ENCODE measurements at regions not wholly inside any gene's neighbourhood (a gene's known extent, or its start where the extent isn't known, plus 50 kb on each side); places are given as distances from the start of the nearest gene placed in this dataset.
"Not testable (repeated sequence)": the region's sequence is repeated elsewhere in the genome, so short reads cannot be mapped to it uniquely, and the experiment has no call there.

DNA sequence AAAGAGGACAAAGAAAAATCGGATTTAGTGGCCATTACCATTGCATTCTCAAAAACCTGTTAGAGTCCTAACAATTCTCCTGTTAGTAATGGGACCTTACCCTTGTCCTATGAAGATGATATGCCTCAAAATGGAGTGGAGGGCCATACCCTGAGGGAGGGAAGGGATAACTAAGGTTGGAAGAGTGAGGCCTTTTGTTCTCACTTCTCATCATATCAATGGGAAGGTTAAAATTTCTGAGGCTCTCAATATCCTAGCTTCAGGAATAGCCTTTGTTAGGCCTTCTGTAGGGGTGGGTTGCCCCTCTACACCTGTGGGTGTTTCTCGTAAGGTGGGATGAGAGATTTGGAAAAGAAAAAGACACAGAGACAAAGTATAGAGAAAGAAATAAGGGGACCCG lies 109.4 kb upstream of the SGIP1 start:
- peaks cover 16% of the 10 kb centered on the region for H3K4me1 Mint-ChIP-seq (ENCODE audit: low read depth)

DNA sequence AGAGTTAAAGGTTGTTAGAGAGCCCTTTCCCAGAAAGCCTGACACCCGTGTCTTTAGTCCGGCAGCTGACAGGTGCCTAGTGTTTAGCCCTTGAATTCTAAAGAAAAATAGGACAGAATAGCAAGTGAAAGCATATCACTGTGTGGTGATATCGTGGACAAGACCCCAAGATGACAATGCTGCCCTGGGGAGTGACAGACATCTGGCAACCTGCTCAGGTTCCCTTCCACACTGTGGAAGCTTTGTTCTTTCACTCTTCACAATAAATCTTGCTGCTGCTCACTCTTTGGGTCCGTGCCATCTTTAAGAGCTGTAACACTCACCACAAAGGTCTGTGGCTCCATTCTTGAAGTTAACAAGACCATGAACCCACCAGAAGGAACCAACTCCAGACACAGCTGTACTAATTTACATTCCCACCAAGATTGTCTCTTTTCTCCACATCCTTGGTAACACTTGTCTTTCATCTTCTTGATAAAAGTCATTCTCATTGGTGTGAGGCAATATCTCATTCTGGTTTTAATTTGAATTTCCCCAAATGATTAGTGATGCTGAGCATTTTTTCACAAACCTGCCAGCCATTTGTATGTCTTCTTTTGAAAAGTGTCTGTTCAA lies 107.6 kb upstream of the SGIP1 start:
- H3K27ac Mint-ChIP-seq = peak overlapping the region; percentile 16
- H3K36me3 Mint-ChIP-seq (ENCODE audit: low read depth) = peaks cover 22% of the 10 kb centered on the region
- H3K9me3 Mint-ChIP-seq = peaks cover 23% of the 10 kb centered on the region
- peaks cover 16% of the 10 kb centered on the region for H3K4me1 Mint-ChIP-seq (ENCODE audit: low read depth)
- H3K4me3 Mint-ChIP-seq = peak overlapping the region; percentile 48
- H3K27me3 Mint-ChIP-seq = no peaks in the 10 kb centered on the region

More for the DNA sequence above, 109.4 kb upstream of the SGIP1 start:
- Mint-ChIP-seq H3K36me3 (ENCODE audit: low read depth) (peaks cover 13% of the 10 kb centered on the region), H3K9me3 (peaks cover 12% of the 10 kb centered on the region)
- H3K4me3 Mint-ChIP-seq, H3K27me3 Mint-ChIP-seq, H3K27ac Mint-ChIP-seq: not testable (repeated sequence)

DNA sequence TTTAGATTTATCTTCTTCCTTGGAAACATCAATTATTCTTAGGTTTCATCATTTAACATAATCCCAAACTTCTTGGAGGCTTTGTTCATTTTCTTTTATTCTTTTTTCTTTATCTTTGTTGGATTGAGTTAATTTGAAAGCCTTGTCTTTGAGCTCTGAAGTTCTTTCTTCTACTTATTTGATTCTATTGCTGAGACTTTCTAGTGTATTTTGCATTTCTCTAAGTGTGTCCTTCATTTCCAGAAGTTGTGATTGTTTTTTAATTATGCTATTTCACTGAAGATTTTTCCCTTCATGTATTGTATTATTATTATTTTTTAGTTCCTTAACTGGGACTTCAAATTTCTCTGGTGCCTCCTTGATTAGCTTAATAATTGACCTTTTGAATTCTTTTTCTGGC lies 103.1 kb upstream of the SGIP1 start:
- H3K4me3 Mint-ChIP-seq, H3K27me3 Mint-ChIP-seq, H3K27ac Mint-ChIP-seq: not testable (repeated sequence)
- Mint-ChIP-seq H3K9me3 (peaks cover 31% of the 10 kb centered on the region), H3K36me3 (ENCODE audit: low read depth) (peaks cover 22% of the 10 kb centered on the region), H3K4me1 (ENCODE audit: low read depth) (peaks cover 19% of the 10 kb centered on the region)

DNA sequence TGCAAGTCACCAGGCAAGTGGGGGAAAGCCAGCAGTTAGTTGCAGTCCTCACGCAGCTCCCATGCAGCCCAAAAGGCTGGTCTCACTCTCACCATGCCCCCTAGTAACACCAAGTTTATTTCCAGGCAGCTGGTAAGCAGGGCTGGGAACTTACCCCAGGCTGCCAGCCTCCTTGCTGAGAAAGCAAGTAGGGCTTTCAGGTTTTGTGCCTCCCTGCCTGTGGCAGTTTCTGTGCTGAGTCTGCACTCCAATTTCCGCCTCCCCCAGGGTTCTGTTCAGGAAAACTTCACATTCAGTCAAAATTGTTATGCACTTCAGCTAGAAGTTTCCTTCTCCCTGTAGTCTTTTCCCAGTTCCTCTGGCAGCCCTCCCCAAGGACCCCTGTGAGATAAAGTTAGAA lies 102.0 kb upstream of the SGIP1 start:
- peaks cover 22% of the 10 kb centered on the region for H3K36me3 Mint-ChIP-seq (ENCODE audit: low read depth)
- H3K27me3 Mint-ChIP-seq = no peaks in the 10 kb centered on the region
- H3K9me3 Mint-ChIP-seq = peaks cover 31% of the 10 kb centered on the region
- no peak overlapping the region for H3K27ac Mint-ChIP-seq
- no peak overlapping the region for H3K4me3 Mint-ChIP-seq
- peaks cover 20% of the 10 kb centered on the region for H3K4me1 Mint-ChIP-seq (ENCODE audit: low read depth)

DNA sequence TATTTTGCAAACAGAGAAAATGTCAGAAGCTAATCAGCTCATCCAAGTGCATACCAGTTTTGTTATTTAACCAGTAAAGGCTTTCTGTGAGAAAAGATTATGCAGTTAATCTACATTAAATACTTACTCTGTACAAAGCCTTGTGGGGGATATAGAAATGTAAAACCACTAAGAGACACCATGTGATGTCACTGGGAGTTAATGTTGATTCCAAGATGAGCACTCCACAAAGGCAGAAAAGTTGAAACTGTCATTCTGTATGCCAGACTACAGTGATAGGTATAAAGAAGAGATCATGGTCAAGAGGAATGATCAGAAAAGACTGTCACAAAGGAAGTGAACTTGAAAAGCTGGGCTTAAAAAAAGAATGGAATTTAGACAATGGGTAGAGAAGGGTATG lies 100.3 kb upstream of the SGIP1 start:
- H3K4me3 Mint-ChIP-seq = no peak overlapping the region
- H3K27ac Mint-ChIP-seq = no peak overlapping the region
- H3K4me1 Mint-ChIP-seq (ENCODE audit: low read depth) = peaks cover 30% of the 10 kb centered on the region
- peaks cover 27% of the 10 kb centered on the region for H3K9me3 Mint-ChIP-seq
- H3K36me3 Mint-ChIP-seq (ENCODE audit: low read depth) = peaks cover 13% of the 10 kb centered on the region
- no peaks in the 10 kb centered on the region for H3K27me3 Mint-ChIP-seq

DNA sequence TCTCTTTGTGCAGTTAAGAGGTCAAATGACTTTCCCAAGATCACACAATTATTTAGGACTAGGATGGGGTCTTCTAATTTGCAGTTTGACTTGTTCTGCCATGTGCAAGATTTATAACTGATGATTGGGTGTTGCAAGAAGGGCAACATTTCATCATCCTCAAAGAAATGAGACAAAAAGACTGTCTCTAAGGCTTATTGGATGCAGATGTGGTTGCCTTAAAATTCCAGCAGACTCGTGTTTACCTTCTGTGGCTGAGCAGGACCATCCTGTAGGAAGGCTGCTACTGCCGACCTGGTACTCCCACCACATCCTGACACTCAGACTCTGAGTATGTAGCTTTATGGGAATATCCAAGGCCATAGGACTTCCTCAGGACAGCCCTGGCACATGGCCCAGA lies 99.9 kb upstream of the SGIP1 start:
- no peak overlapping the region for H3K27ac Mint-ChIP-seq
- H3K9me3 Mint-ChIP-seq = peaks cover 22% of the 10 kb centered on the region
- peaks cover 10% of the 10 kb centered on the region for H3K36me3 Mint-ChIP-seq (ENCODE audit: low read depth)
- no peak overlapping the region for H3K4me3 Mint-ChIP-seq
- no peaks in the 10 kb centered on the region for H3K27me3 Mint-ChIP-seq
- peaks cover 35% of the 10 kb centered on the region for H3K4me1 Mint-ChIP-seq (ENCODE audit: low read depth)

DNA sequence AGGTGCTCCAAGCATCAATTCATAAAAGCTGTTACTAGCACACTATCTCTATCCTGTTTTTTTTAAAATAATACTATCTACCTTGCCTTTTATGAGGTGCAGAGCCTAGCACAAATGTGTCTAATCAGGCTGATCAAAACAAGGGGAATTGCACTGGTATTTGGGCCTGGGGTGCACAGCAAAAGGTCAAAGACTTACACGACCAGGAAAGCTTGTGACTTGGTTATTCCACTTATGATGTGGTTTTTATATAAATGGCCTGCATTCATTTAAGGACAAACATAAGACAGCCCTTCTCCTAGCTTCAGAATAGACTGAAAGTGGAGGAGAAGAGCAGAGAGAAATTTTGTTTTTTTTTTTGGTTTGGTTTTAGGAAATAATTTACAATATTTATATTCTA lies 98.4 kb upstream of the SGIP1 start:
- Mint-ChIP-seq H3K9me3 (peaks cover 15% of the 10 kb centered on the region), H3K36me3 (ENCODE audit: low read depth) (peaks cover 4% of the 10 kb centered on the region), H3K27ac (no peak overlapping the region), H3K4me3 (no peak overlapping the region), H3K27me3 (no peaks in the 10 kb centered on the region), H3K4me1 (ENCODE audit: low read depth) (peaks cover 47% of the 10 kb centered on the region)

DNA sequence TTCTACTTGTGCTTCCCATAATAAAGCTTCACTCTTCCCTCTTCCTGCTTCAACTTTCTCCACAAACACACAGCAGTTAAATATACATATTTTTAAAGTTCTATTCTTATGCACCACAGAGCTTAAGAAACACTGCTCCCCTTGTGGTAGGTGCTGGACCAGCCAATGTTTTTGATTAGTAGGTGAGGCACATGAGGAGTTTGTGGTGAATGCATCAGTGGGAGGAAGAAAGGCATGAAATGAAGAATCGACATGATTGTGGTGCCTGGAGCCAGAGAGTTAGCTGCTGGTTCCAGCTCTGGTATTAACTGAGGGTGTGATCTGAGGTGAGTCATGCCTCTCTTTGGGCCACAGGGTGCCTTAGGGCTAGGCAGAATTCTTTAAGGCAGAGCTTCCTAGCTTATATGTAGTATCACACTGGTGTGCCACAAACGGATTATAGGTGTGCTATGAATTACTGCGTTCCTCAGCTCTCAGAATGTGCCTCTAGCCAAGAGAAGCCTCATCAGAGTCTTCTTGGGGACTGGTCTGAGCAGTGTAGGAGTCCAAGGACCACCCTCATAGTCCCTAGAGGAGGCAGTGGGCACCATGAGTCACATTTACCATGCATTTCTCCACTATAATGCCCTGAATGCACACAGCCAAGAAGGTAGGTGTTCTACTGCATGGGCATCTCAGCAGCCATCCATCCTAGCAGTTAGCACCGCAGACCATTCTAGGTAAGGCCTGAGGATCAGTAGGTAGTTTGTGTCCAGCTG lies 97.4 kb upstream of the SGIP1 start:
- peaks cover 47% of the 10 kb centered on the region for H3K4me1 Mint-ChIP-seq (ENCODE audit: low read depth)
- no peaks in the 10 kb centered on the region for H3K36me3 Mint-ChIP-seq (ENCODE audit: low read depth)
- no peaks in the 10 kb centered on the region for H3K27me3 Mint-ChIP-seq
- H3K27ac Mint-ChIP-seq = peak overlapping the region; percentile 34
- H3K9me3 Mint-ChIP-seq = peaks cover 6% of the 10 kb centered on the region
- no peak overlapping the region for H3K4me3 Mint-ChIP-seq

DNA sequence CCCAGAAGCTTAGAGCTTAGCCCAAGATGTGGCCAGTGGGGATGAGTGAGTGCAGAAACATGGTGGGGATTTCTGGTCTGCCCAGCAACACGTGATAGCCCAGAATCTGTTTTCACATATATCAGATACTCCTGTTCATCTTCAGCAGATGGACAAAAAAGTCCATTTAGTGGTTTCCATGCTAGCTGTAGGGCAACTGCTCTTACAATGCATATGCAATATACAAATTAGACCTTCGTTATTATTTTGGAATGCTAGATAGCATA lies 96.9 kb upstream of the SGIP1 start:
- H3K4me1 Mint-ChIP-seq (ENCODE audit: low read depth) = peaks cover 47% of the 10 kb centered on the region
- peaks cover 5% of the 10 kb centered on the region for H3K9me3 Mint-ChIP-seq
- no peak overlapping the region for H3K4me3 Mint-ChIP-seq
- H3K36me3 Mint-ChIP-seq (ENCODE audit: low read depth) = no peaks in the 10 kb centered on the region
- no peaks in the 10 kb centered on the region for H3K27me3 Mint-ChIP-seq
- peak overlapping the region; percentile 34 for H3K27ac Mint-ChIP-seq

DNA sequence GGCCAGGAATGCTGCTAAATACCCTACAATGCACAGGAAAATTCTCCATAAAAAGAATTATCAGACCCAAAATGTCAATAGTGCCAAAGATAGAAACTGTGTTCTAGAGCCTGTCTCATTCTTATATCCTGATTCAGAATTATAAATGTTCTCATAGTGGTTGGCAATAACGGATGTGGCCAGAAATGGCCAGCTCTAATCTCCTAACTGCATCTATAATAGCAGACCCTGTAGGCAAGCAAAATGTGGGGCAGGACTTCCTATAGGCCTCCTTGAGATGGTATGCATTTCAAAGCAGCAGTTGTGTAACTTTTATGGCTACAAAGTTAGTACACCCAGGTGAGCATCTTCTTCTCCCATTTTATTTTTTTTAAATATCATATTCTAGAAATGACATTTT lies 95.9 kb upstream of the SGIP1 start:
- Mint-ChIP-seq H3K36me3 (ENCODE audit: low read depth) (no peaks in the 10 kb centered on the region), H3K27ac (peak overlapping the region; percentile 63)

DNA sequence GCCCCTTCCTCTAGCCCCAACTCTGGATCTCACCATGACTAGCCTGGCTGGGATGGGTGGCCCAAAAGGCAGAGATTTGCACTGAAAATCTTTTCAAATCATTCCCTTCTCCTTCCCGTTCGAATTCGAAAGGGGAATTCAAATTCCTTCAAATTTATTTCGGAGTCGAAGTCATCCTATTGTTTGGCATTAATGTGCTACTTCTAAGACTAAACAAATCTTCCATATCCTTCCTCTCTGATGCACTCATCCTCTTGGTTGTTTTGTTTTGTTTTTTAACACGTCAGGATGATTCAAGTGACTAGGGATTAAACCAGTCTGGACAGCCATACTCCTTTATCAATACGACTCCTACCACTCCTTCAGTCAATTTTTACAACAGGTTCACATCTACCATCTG lies 95.5 kb upstream of the SGIP1 start:
- Mint-ChIP-seq H3K4me1 (ENCODE audit: low read depth) (peaks cover 49% of the 10 kb centered on the region), H3K27ac (peak overlapping the region; percentile 63), H3K36me3 (ENCODE audit: low read depth) (no peaks in the 10 kb centered on the region), H3K9me3 (peaks cover 5% of the 10 kb centered on the region), H3K4me3 (peak overlapping the region; percentile 30), H3K27me3 (no peaks in the 10 kb centered on the region)

More for the DNA sequence above, 95.9 kb upstream of the SGIP1 start:
- Mint-ChIP-seq H3K4me3 (no peak overlapping the region), H3K9me3 (peaks cover 5% of the 10 kb centered on the region), H3K4me1 (ENCODE audit: low read depth) (peaks cover 47% of the 10 kb centered on the region), H3K27me3 (no peaks in the 10 kb centered on the region)

DNA sequence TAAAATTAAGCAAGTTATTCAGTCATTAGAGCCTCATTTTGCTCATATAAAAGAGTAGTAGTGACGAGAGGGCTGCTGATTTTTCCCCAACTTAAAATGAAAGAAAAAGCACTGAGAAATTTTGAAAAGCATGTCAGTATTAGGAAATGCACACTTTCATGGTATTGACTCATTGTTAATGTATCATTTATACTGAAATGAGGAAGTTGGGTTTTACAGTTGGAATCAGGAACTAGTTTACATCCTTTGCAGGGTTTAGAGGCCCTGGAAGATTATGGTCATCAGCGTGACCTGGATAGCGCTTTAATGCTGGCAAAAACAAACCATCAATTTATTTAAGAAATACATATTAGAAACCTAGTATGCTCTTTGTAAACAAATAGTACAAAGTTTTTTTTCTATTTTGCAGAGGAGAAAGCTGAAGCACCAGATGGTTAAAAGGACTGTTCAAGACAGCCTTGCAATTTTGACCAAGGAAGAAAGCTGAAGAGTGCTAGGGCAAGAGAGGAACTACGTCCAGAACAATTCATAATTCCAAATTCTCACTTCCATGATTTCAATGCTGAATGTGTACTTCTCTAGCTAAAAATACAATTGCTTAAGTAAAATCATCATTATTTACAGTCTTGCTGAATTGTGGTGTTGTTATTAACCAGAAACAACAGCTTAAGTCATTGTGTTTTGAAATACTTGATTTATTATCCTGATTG lies 94.8 kb upstream of the SGIP1 start:
- Mint-ChIP-seq H3K27ac (peak overlapping the region; percentile 63), H3K27me3 (no peaks in the 10 kb centered on the region), H3K36me3 (ENCODE audit: low read depth) (no peaks in the 10 kb centered on the region), H3K4me1 (ENCODE audit: low read depth) (peaks cover 56% of the 10 kb centered on the region), H3K9me3 (no peaks in the 10 kb centered on the region), H3K4me3 (peak overlapping the region; percentile 30)

DNA sequence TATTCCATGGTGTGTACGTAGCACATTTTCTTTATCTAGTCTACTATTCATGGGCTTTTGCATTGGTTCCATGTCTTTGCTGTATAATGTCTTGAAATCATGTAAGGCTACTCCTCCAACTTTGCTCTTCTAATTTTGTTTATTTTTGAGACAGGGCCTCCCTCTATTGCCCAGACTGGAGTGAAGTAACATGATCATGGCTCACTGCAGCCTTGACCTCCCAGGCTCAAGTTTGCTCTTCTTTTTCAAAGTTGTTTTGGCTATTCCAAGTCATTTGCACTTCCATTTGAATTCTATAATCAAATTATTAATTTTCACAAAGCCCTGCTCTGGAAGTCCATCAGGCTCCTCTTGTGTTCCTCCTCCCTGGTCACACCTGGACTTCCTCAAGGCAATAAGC lies 90.2 kb upstream of the SGIP1 start:
- H3K9me3 Mint-ChIP-seq = no peaks in the 10 kb centered on the region
- no peak overlapping the region for H3K4me3 Mint-ChIP-seq
- peaks cover 46% of the 10 kb centered on the region for H3K4me1 Mint-ChIP-seq (ENCODE audit: low read depth)
- H3K27me3 Mint-ChIP-seq = peaks cover 8% of the 10 kb centered on the region
- no peak overlapping the region for H3K27ac Mint-ChIP-seq
- no peaks in the 10 kb centered on the region for H3K36me3 Mint-ChIP-seq (ENCODE audit: low read depth)

DNA sequence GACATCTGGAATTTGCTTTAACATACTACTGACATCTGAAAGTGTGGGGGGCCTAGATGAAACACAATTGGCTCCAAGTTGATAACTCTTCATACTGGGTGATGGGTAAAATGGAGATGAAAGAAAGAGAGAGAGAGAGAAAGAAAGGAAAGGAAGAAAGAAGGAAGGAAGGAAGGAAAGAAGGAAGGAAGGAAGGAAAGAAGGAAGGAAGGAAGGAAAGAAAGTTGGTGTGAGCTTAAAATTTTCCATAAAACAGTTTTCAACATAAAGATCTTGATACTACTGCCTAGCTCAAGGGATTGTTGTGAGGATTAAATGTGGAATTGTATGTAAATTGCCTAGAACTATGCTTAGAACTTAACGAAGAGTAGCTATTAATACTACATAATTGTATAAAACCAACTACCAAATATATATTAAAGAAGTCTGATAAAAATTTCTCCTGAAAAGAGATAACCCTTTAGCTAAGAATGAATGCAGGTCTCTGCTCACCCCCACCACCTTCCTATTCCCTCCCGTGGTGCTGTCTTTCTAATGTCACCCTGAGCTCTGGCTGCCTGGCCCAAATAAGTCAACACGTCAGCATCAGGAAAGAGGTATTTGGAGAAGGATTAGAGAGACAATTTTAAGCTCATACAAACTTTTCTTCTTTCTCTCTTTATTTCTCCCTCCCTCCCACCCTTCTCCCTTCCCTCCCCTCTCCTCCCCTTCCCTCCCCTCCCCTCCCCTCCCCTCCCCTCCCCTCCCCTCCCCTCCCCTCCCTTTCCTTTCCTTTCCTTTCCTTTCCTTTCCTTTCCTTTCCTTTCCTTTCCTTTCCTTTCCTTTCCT lies 89.3 kb upstream of the SGIP1 start:
- H3K27ac Mint-ChIP-seq = peak overlapping the region; percentile 97
- no peaks in the 10 kb centered on the region for H3K36me3 Mint-ChIP-seq (ENCODE audit: low read depth)
- H3K4me3 Mint-ChIP-seq = peak overlapping the region; percentile 76
- peaks cover 37% of the 10 kb centered on the region for H3K4me1 Mint-ChIP-seq (ENCODE audit: low read depth)
- no peaks in the 10 kb centered on the region for H3K9me3 Mint-ChIP-seq
- H3K27me3 Mint-ChIP-seq = peaks cover 8% of the 10 kb centered on the region

Measured in stimulated activated naive CD8-positive, alpha-beta T cell treated with anti-CD3 and anti-CD28 coated beads, Interleukin-15, Interleukin-2, amounts not matched to agents 100 ng/mL and 50 ng/mL, for 24 hours (primary cell).